SK-MEL-5 (cell line): ENCODE measurements at regions not wholly inside any gene's neighbourhood (a gene's known extent, or its start where the extent isn't known, plus 50 kb on each side); places are given as distances from the start of the nearest gene placed in this dataset.
"Not testable (repeated sequence)": the region's sequence is repeated elsewhere in the genome, so short reads cannot be mapped to it uniquely, and the experiment has no call there.

ENCODE experiments used
- DNase-seq: peaks from one replicate; pipeline ENCODE4 v3.0.0-alpha.2; 2016; ENCODE audit warnings: low read depth, low spot score
- in situ Hi-C: cut with HindIII; loops from 2 replicates; pipeline ENCODE4 v1.10.0; 2016; ENCODE audit warnings: low sequenced_read_pairs, high pct_unique_total_duplicates, low pct_unique_long_range_greater_than_20kb

- DNase-seq, in situ Hi-C loops: not testable (repeated sequence)
Observed at GRCh38 chr16:29334776-29335548, 71.5 kb downstream of the NPIPB11 start.

- in situ Hi-C loops, DNase-seq: not testable (repeated sequence)
Observed at GRCh38 chr16:29333492-29334097, 72.9 kb downstream of the NPIPB11 start.

- in situ Hi-C loops, DNase-seq: not testable (repeated sequence)
Observed at GRCh38 chr16:29330623-29331022, 75.9 kb downstream of the NPIPB11 start.

GRCh38 chr16:29328528-29328927, 78.0 kb downstream of the NPIPB11 start:
- in situ Hi-C loops, DNase-seq: not testable (repeated sequence)

- in situ Hi-C loops, DNase-seq: not testable (repeated sequence)
Observed at GRCh38 chr16:29327631-29328408, 78.7 kb downstream of the NPIPB11 start.

GRCh38 chr16:29326164-29327125, 80.1 kb downstream of the NPIPB11 start:
- DNase-seq, in situ Hi-C loops: not testable (repeated sequence)

GRCh38 chr16:29323725-29324124, 82.8 kb downstream of the NPIPB11 start:
- DNase-seq, in situ Hi-C loops: not testable (repeated sequence)

- in situ Hi-C loops = no loop called here
- no peak for DNase-seq
Observed at GRCh38 chr16:29321585-29321984, 84.9 kb downstream of the NPIPB11 start.

- no peak for DNase-seq
- in situ Hi-C loops = no loop called here
Observed at GRCh38 chr16:29321000-29321393, 85.5 kb downstream of the NPIPB11 start.

- in situ Hi-C loops = no loop called here
- no peak for DNase-seq
Observed at GRCh38 chr16:29320274-29320999, 86.1 kb downstream of the NPIPB11 start.

GRCh38 chr16:29319726-29320125, 86.8 kb downstream of the NPIPB11 start:
- in situ Hi-C loops = no loop called here
- no peak for DNase-seq

- DNase-seq, in situ Hi-C loops: not testable (repeated sequence)
Observed at GRCh38 chr16:29318561-29318968, 87.9 kb downstream of the NPIPB11 start.

GRCh38 chr16:29318037-29318436, 88.5 kb downstream of the NPIPB11 start:
- no peak for DNase-seq
- in situ Hi-C loops = no loop called here

GRCh38 chr16:29317269-29317668, 89.2 kb downstream of the NPIPB11 start:
- no peak for DNase-seq
- in situ Hi-C loops = no loop called here

- in situ Hi-C loops = no loop called here
Observed at GRCh38 chr16:29316761-29317183, 89.7 kb downstream of the NPIPB11 start.

GRCh38 chr16:29315916-29316517, 90.5 kb downstream of the NPIPB11 start:
- in situ Hi-C loops = no loop called here
- peak; percentile 31 for DNase-seq

More at GRCh38 chr16:29316761-29317183, 89.7 kb downstream of the NPIPB11 start:
- DNase-seq = peak; percentile 13
